NCI-H146 treated with DMSO at 0.1 percent for 48 hours (cell line): ENCODE measurements at regions not wholly inside any gene's neighbourhood (a gene's known extent, or its start where the extent isn't known, plus 50 kb on each side); places are given as distances from the start of the nearest gene placed in this dataset.
"Not testable (repeated sequence)": the region's sequence is repeated elsewhere in the genome, so short reads cannot be mapped to it uniquely, and the experiment has no call there.

Source experiments
- DNase-seq: peaks from one replicate; lab custom pipeline; 2025; ENCODE audit not compliant: unreplicated experiment; lab: John Stamatoyannopoulos, UW

GRCh38 chr7:13124629-13125028 lies 437.2 kb downstream of the ARL4A start:
- not testable (repeated sequence) for DNase-seq

DNA sequence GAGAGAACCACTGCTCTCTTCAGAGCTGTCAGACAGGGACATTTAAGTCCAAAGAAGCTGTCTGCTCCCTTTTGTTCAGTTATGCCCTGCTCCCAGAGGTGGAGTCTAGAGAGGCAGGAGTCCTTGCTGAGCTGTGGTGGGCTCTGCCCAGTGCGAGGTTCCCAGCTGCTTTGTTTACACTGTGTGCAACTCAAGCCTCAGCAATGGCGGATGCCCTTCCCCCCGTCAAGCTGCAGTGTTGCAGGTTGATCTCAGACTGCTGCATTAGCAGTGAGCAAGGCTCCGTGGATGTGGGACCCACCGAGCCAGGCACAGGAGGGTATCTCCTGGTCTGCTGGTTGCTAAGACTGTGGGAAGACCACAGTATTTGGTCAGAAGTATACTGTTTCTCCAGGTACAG lies 438.9 kb downstream of the ARL4A start:
- no peak for DNase-seq

- no peak for DNase-seq
Observed at GRCh38 chr7:13130321-13130720, 442.9 kb downstream of the ARL4A start.

- DNase-seq: not testable (repeated sequence)
Observed at GRCh38 chr7:13130906-13131305, 443.5 kb downstream of the ARL4A start.

GRCh38 chr7:13132314-13132713 lies 444.9 kb downstream of the ARL4A start:
- DNase-seq: no peak

DNA sequence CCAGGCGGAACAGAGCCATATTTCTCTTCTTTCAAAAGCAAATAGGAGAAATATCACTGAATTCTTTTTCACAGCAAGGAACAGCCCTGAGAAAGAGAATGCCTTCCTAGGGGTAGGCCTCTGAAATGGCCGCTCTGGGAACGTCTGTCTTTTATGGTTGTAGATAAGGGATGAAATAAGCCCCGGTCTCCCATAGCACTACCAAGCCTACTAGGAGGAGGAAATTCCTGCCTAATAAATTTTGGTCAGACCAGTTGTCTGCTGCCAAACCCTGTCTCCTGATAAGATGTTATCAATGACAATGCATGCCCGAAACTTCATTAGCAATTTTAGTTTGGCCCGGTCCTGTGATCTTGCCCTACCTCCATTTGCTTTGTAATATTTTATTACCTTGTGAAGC lies 448.9 kb downstream of the ARL4A start:
- not testable (repeated sequence) for DNase-seq

DNA sequence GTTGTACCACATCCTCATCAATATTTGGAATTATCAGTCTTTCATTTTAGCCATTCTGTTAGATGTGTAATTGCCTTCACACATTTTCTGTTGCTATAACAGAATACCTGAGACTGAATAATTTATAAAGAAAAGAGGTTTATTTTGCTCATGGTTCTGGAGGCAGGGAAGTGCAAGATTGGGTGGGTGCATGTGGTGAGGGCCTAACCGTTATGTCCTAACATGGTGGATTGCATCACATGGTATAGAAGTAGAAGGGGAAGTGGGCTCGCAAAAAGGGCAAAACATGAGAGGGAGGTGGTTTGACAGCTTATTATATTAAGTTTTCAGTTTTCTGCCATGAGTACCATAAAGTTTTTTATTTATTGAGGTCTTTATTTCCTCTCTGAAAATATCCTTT lies 452.0 kb downstream of the ARL4A start:
- no peak for DNase-seq

GRCh38 chr7:13144673-13145072 lies 457.2 kb downstream of the ARL4A start:
- no peak for DNase-seq

DNA sequence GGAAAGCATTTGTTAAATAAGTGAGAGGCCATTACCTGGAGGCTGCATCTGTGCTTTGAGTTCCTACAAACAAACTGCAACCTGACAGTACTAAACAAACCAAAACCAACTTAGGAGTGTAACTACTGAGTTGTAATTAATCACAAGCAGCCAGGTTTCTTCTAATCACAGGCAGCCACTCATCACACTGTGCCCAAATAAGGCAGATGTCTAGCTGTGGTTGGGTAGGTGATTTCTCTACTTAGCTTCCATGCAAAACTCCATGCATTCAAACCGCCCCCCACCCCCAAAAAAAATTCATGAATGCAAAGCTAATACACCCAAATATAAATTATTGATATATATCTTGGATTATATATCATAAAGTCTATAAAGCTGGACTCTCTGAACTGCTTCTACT lies 461.1 kb downstream of the ARL4A start:
- DNase-seq: no peak

DNA sequence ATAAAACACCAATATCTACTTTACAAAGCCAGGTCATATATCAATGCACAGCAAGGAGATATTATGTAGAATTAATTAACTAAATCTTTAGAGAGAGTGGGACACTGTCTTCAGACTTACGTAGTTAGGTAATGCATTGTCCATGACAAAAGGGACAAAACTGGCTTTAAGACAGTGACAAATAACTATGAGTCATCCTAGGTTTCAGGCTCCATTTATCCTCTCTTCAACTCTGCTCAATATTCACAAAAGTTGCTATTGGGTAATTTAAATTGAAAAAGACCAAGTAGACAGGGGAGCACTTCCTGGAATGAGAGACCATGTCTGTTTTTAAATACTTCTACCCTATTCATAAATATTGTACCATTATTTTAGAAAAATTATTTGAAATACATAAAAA lies 464.5 kb downstream of the ARL4A start:
- DNase-seq: no peak

- DNase-seq: no peak
Observed at GRCh38 chr7:13152755-13153154, 465.3 kb downstream of the ARL4A start.

- DNase-seq: no peak
Observed at GRCh38 chr7:13153266-13153665, 465.8 kb downstream of the ARL4A start.

GRCh38 chr7:13153742-13154141 lies 466.3 kb downstream of the ARL4A start:
- DNase-seq: no peak

GRCh38 chr7:13155188-13155587 lies 467.8 kb downstream of the ARL4A start:
- peak; percentile 11 for DNase-seq

- DNase-seq: no peak
Observed at GRCh38 chr7:13159003-13159402, 471.6 kb downstream of the ARL4A start.

GRCh38 chr7:13159467-13160184 lies 472.2 kb downstream of the ARL4A start:
- peak; percentile 25 for DNase-seq

- DNase-seq: no peak
Observed at GRCh38 chr7:13161125-13161524, 473.7 kb downstream of the ARL4A start.

DNA sequence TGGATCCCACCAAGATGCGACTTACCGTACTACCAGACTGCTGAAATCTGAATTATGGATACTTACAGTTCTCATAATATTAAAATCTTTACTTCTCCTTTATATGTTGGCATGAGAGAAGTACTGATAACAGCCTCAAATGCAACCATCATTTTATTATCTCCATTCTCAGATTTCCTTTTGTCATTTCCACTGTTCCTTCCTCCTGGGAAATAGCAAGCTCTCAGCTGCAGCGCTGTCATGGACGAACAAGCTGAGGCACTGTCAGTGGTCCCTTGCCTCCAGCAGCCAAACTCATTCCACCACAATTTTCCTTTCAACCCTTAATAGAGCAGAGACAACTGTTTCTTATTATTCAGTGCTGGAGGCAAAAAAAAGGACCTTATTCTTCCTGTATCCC lies 478.4 kb downstream of the ARL4A start:
- no peak for DNase-seq

DNA sequence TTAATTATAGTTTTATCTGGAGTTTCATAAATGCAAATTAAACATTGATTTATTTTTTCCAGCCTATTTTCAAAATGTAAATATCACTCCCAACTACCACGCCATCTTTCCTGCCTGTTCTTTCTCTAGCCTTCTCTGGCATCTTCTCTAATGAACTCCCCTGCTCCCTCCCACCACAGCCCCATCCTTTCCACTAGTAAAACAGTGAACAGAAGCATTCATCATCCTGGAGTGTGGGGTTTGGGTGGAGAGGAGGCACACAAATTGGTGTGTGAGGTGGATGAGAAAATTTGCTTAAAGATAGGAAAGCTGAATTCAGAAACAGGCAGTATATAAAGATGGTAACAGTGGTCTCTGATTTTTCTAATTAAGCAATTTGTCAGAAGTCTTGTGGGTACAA lies 479.4 kb downstream of the ARL4A start:
- DNase-seq: no peak

DNA sequence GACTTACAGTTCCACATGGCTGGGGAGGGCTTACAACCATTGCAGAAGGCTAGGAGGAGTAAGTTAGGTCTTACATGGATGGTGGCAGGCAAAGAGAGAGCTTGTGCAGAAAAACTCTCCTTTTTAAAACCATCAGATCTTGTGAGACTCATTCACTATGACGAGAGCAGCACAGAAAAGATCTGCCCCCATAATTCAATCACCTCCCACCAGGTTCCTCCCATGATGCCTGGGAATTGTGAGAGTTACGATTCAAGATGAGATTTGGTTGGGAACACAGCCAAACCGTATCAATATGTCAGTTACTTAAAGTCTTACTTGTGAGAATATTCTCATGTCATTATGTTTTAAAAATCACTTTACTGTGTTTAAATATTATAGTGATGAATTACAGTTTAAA lies 481.9 kb downstream of the ARL4A start:
- DNase-seq: no peak

- DNase-seq: no peak
Observed at GRCh38 chr7:13174991-13175390, 487.6 kb downstream of the ARL4A start.

DNA sequence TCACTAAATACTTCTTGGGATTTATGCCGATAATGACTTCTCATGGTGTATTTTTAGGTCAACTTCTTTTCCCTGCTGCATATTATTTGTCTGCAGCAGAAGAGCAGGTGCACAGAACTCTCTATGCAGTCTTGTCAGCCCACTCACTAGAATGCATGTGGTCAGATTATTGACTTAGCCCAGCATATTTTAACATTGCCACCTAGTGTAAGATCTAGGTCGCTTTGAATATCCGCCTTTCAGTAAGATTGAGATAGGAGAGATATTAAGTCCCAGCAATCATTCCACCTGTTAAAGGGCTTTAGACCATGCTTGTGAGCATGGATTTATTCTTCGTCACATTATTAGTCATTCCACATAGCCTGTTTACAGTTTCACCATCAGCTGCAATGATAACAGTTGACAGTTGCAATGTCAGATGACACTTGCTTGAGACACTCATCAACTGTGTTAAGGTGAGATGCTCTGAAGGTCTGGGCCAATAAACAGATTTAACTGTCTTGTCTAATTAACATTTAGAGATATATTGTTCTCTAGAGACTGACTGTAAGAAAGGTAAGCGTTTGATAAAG lies 491.7 kb downstream of the ARL4A start:
- DNase-seq: peak; percentile 43
